Neural progenitor cell (in vitro differentiated cells): ENCODE measurements at regions not wholly inside any gene's neighbourhood (a gene's known extent, or its start where the extent isn't known, plus 50 kb on each side); places are given as distances from the start of the nearest gene placed in this dataset.

ENCODE experiments used
- CTCF ChIP-seq: fragments of 200-600 bp; sonication (generic); IDR thresholded peaks from 2 replicates; pipeline ENCODE4 v1.5.1; 2017; ENCODE audit warnings: antibody characterized with exemption, mild to moderate bottlenecking
- EZH2 ChIP-seq: fragments of 200-600 bp; sonication (generic); IDR thresholded peaks from 2 replicates; pipeline ENCODE4 v1.6.1; 2017; ENCODE audit warnings: antibody characterized with exemption, mild to moderate bottlenecking, moderate library complexity

DNA sequence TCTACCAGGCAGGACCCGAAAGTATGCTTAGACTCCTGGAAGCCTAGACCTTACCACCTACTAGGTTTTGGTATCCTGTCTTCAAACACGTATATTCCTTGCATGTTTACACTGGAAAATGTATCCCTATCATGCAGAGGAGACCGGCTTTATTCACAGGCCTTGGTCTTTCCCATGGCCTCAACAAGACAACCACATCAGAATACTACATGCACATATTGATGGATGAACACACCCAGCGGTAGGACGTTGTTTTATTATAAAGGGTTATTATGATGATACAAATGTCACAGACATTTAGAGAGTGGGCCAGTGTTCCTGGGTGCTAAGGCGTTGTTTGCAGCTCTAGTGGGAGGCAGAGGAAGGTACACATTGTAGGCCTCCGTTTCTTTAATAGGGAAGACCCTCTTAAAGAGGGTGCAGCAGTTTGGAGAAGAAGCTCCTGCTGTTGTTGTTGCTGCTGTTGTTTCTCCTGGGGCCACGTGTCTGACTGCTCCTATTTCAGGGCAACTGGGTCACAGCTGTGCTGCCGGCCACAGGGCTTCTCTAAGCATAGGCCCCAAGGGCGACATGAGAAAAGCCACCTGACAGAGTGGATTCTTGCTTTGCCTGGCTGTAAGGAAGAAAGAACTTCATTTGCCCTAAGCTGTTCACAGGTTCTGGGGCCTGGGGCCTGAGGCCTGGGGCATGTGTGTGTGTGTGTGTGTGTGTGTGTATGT is 98.3 kb upstream of the SASH1 start:
- TF ChIP-seq CTCF = no peak
- TF ChIP-seq EZH2 = no peak
